Esophagus muscularis mucosa (tissue), 4 donors: ENCODE measurements at regions not wholly inside any gene's neighbourhood (a gene's known extent, or its start where the extent isn't known, plus 50 kb on each side); places are given as distances from the start of the nearest gene placed in this dataset.

ENCODE experiments used
- EP300 ChIP-seq: sonication (generic); formaldehyde crosslinking; IDR thresholded peaks from one replicate; pipeline ENCODE4 v1.6.1; 2017; ENCODE audit warnings: antibody characterized with exemption
- POLR2A ChIP-seq: fragments of 450-650 bp; IDR thresholded peaks from one replicate; pipeline ENCODE4 v1.6.1; 2017; ENCODE audit warnings: antibody characterized with exemption, moderate library complexity, mild to moderate bottlenecking, low read depth
- POLR2AphosphoS5 ChIP-seq, 2 donors: sonication (generic); formaldehyde crosslinking; IDR thresholded peaks; one replicate each; pipeline ENCODE4 v1.6.1; 2017; ENCODE audit warnings: antibody characterized with exemption in 2 of 2
- TF ChIP-seq, protein P1 (sequence below), 3 experiments: fragments of 200-600 bp in 2 of 3; fragments of 450-650 bp in 1 of 3; sonication (generic) in 2 of 3; IDR thresholded peaks; one replicate each; pipeline ENCODE4 v1.5.1; 2017 to 2019; ENCODE audit warnings: antibody characterized with exemption in 3 of 3, mild to moderate bottlenecking in 2 of 3, moderate library complexity in 1 of 3

GRCh38 chr11:37999171-37999570 lies 1401.1 kb upstream of the RAG2 start:
- TF ChIP-seq, protein P1, sequence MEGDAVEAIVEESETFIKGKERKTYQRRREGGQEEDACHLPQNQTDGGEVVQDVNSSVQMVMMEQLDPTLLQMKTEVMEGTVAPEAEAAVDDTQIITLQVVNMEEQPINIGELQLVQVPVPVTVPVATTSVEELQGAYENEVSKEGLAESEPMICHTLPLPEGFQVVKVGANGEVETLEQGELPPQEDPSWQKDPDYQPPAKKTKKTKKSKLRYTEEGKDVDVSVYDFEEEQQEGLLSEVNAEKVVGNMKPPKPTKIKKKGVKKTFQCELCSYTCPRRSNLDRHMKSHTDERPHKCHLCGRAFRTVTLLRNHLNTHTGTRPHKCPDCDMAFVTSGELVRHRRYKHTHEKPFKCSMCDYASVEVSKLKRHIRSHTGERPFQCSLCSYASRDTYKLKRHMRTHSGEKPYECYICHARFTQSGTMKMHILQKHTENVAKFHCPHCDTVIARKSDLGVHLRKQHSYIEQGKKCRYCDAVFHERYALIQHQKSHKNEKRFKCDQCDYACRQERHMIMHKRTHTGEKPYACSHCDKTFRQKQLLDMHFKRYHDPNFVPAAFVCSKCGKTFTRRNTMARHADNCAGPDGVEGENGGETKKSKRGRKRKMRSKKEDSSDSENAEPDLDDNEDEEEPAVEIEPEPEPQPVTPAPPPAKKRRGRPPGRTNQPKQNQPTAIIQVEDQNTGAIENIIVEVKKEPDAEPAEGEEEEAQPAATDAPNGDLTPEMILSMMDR (IDR thresholded peaks at IDR 0.05): no peak
- TF ChIP-seq POLR2AphosphoS5 (IDR thresholded peaks at IDR 0.05) (no peak), EP300 (no peak), POLR2A (no peak)
